ENCODE measurements at regions not wholly inside any gene's neighbourhood (a gene's known extent, or its start where the extent isn't known, plus 50 kb on each side); places are given as distances from the start of the nearest gene placed in this dataset.
"Not testable (repeated sequence)": the region's sequence is repeated elsewhere in the genome, so short reads cannot be mapped to it uniquely, and the experiment has no call there.

GRCh38 chr16:21422824-21423223 is 144.7 kb upstream of the CRYM start:
- H3K4me1 Mint-ChIP-seq; ATAC-seq (replicated peaks); H3K27me3 Mint-ChIP-seq; H3K27ac Mint-ChIP-seq; DNase-seq; H3K4me3 Mint-ChIP-seq; H3K36me3 Mint-ChIP-seq; H3K9me3 Mint-ChIP-seq: not testable (repeated sequence)

GRCh38 chr16:21404699-21405098 is 126.6 kb upstream of the CRYM start:
- H3K27ac Mint-ChIP-seq; DNase-seq; H3K36me3 Mint-ChIP-seq; H3K4me3 Mint-ChIP-seq; H3K9me3 Mint-ChIP-seq; H3K27me3 Mint-ChIP-seq; ATAC-seq (replicated peaks); H3K4me1 Mint-ChIP-seq: not testable (repeated sequence)

- H3K27ac Mint-ChIP-seq, DNase-seq, H3K4me3 Mint-ChIP-seq, H3K36me3 Mint-ChIP-seq, H3K9me3 Mint-ChIP-seq, H3K4me1 Mint-ChIP-seq, H3K27me3 Mint-ChIP-seq: not testable (repeated sequence)
- ATAC-seq (replicated peaks), result peak in 1 of 2 donors; percentile 20
Measured at GRCh38 chr16:21397866-21398265, 119.8 kb upstream of the CRYM start.

- H3K9me3 Mint-ChIP-seq; DNase-seq; H3K27me3 Mint-ChIP-seq; H3K4me1 Mint-ChIP-seq; H3K4me3 Mint-ChIP-seq; H3K27ac Mint-ChIP-seq; H3K36me3 Mint-ChIP-seq; ATAC-seq (replicated peaks): not testable (repeated sequence)
Measured at GRCh38 chr16:21396545-21396944, 118.5 kb upstream of the CRYM start.

- not testable (repeated sequence) for H3K4me1 Mint-ChIP-seq, H3K27ac Mint-ChIP-seq, H3K9me3 Mint-ChIP-seq, H3K27me3 Mint-ChIP-seq, DNase-seq, H3K36me3 Mint-ChIP-seq, H3K4me3 Mint-ChIP-seq
- ATAC-seq (replicated peaks), result peak in 1 of 2 donors; percentile 22
Measured at GRCh38 chr16:21390634-21391033, 112.5 kb upstream of the CRYM start.

- DNase-seq (peak; percentile 31), ATAC-seq (replicated peaks) (peak; percentile 88 to 93)
- not testable (repeated sequence) for H3K27me3 Mint-ChIP-seq, H3K27ac Mint-ChIP-seq, H3K4me3 Mint-ChIP-seq, H3K36me3 Mint-ChIP-seq, H3K9me3 Mint-ChIP-seq, H3K4me1 Mint-ChIP-seq
Measured at GRCh38 chr16:21389860-21390259, 111.8 kb upstream of the CRYM start.

- H3K27ac Mint-ChIP-seq, H3K9me3 Mint-ChIP-seq, H3K36me3 Mint-ChIP-seq, H3K4me1 Mint-ChIP-seq, H3K4me3 Mint-ChIP-seq, H3K27me3 Mint-ChIP-seq, DNase-seq: not testable (repeated sequence)
- peak; percentile 61 to 64 for ATAC-seq (replicated peaks)
Measured at GRCh38 chr16:21387757-21388156, 109.7 kb upstream of the CRYM start.

- H3K27ac Mint-ChIP-seq; H3K9me3 Mint-ChIP-seq; H3K4me1 Mint-ChIP-seq; DNase-seq; H3K4me3 Mint-ChIP-seq; H3K36me3 Mint-ChIP-seq; ATAC-seq (replicated peaks); H3K27me3 Mint-ChIP-seq: not testable (repeated sequence)
Measured at GRCh38 chr16:21386201-21386915, 108.3 kb upstream of the CRYM start.

- not testable (repeated sequence) for H3K9me3 Mint-ChIP-seq; DNase-seq; H3K36me3 Mint-ChIP-seq; ATAC-seq (replicated peaks); H3K4me3 Mint-ChIP-seq; H3K27ac Mint-ChIP-seq; H3K4me1 Mint-ChIP-seq; H3K27me3 Mint-ChIP-seq
Measured at GRCh38 chr16:21383682-21384081, 105.6 kb upstream of the CRYM start.

- peak; percentile 80 to 89 for ATAC-seq (replicated peaks)
- H3K27ac Mint-ChIP-seq, H3K4me3 Mint-ChIP-seq, DNase-seq, H3K27me3 Mint-ChIP-seq, H3K9me3 Mint-ChIP-seq, H3K36me3 Mint-ChIP-seq, H3K4me1 Mint-ChIP-seq: not testable (repeated sequence)
Measured at GRCh38 chr16:21379645-21380044, 101.6 kb upstream of the CRYM start.

- H3K27me3 Mint-ChIP-seq; DNase-seq; H3K36me3 Mint-ChIP-seq; H3K4me3 Mint-ChIP-seq; ATAC-seq (replicated peaks); H3K27ac Mint-ChIP-seq; H3K4me1 Mint-ChIP-seq; H3K9me3 Mint-ChIP-seq: not testable (repeated sequence)
Measured at GRCh38 chr16:21376196-21376899, 98.3 kb upstream of the CRYM start.

GRCh38 chr16:21375334-21375733 is 97.2 kb upstream of the CRYM start:
- DNase-seq; H3K36me3 Mint-ChIP-seq; H3K4me3 Mint-ChIP-seq; H3K27me3 Mint-ChIP-seq; ATAC-seq (replicated peaks); H3K4me1 Mint-ChIP-seq; H3K9me3 Mint-ChIP-seq; H3K27ac Mint-ChIP-seq: not testable (repeated sequence)

GRCh38 chr16:21373454-21373853 is 95.4 kb upstream of the CRYM start:
- DNase-seq; H3K4me3 Mint-ChIP-seq; H3K27me3 Mint-ChIP-seq; H3K36me3 Mint-ChIP-seq; H3K27ac Mint-ChIP-seq; ATAC-seq (replicated peaks); H3K9me3 Mint-ChIP-seq: not testable (repeated sequence)
- peaks cover 4 to 11% of the 10 kb centered on the region in 2 donors for H3K4me1 Mint-ChIP-seq

- H3K4me1 Mint-ChIP-seq, result peaks cover 8 to 11% of the 10 kb centered on the region in 2 donors
- ATAC-seq (replicated peaks); H3K27me3 Mint-ChIP-seq: not testable (repeated sequence)
Measured at GRCh38 chr16:21372862-21373261, 94.8 kb upstream of the CRYM start.

GRCh38 chr16:21372162-21372835 is 94.2 kb upstream of the CRYM start:
- not testable (repeated sequence) for H3K36me3 Mint-ChIP-seq; ATAC-seq (replicated peaks); H3K27me3 Mint-ChIP-seq; DNase-seq; H3K9me3 Mint-ChIP-seq; H3K4me3 Mint-ChIP-seq; H3K27ac Mint-ChIP-seq
- peaks cover 11 to 16% of the 10 kb centered on the region in 2 donors for H3K4me1 Mint-ChIP-seq

More at GRCh38 chr16:21372862-21373261, 94.8 kb upstream of the CRYM start:
- not testable (repeated sequence) for H3K36me3 Mint-ChIP-seq, H3K27ac Mint-ChIP-seq, H3K4me3 Mint-ChIP-seq, H3K9me3 Mint-ChIP-seq, DNase-seq

Measured in stimulated activated naive B cell treated with anti-CD40 and anti-IgM and Interleukin-4, amounts not matched to agents 10 μg/mL and 1 μg/mL and 100 μg/mL, for 72 hours (primary cell).